ENCODE measurements at regions not wholly inside any gene's neighbourhood (a gene's known extent, or its start where the extent isn't known, plus 50 kb on each side); places are given as distances from the start of the nearest gene placed in this dataset.

- TF ChIP-seq JUN (IDR thresholded peaks at IDR 0.05) = no peak
- no peak for TF ChIP-seq SMC3 (IDR thresholded peaks at IDR 0.05)
Measured at GRCh38 chr12:33757701-33758100, 264.6 kb upstream of the ALG10 start.
